ENCODE measurements at regions not wholly inside any gene's neighbourhood (a gene's known extent, or its start where the extent isn't known, plus 50 kb on each side); places are given as distances from the start of the nearest gene placed in this dataset.
"Not testable (repeated sequence)": the region's sequence is repeated elsewhere in the genome, so short reads cannot be mapped to it uniquely, and the experiment has no call there.

- intact Hi-C loops (cut with micrococcal nuclease; ENCODE audit: unreplicated experiment), result no loop called here
Measured at GRCh38 chr1:38185913-38186312, 139.3 kb upstream of the POU3F1 start.

GRCh38 chr1:38183747-38184146 lies 137.2 kb upstream of the POU3F1 start:
- no peak overlapping the region for H3K4me3 Mint-ChIP-seq (ENCODE audit: low read depth, unreplicated experiment)
- CTCF ChIA-PET, result no interaction called here
- TF ChIP-seq CTCF (IDR thresholded peaks at IDR 0.05; ENCODE audit: unreplicated experiment), result no peak
- BruUV-seq (replicated peaks), result no TSS peak
- peaks cover 70% of the 10 kb centered on the region for H3K27me3 Mint-ChIP-seq (ENCODE audit: unreplicated experiment)
- no peaks in the 10 kb centered on the region for H3K9me3 Mint-ChIP-seq (ENCODE audit: low read depth, unreplicated experiment)
- no peaks in the 10 kb centered on the region for H3K36me3 Mint-ChIP-seq (ENCODE audit: insufficient read depth, unreplicated experiment)
- H3K27ac Mint-ChIP-seq (ENCODE audit: unreplicated experiment), result no peak overlapping the region
- no peak for DNase-seq
- intact Hi-C loops (cut with micrococcal nuclease; ENCODE audit: unreplicated experiment), result no loop called here
- no peaks in the 10 kb centered on the region for H3K4me1 Mint-ChIP-seq (ENCODE audit: low read depth, unreplicated experiment)

More at GRCh38 chr1:38185913-38186312, 139.3 kb upstream of the POU3F1 start:
- BruUV-seq (replicated peaks), result no TSS peak
- Mint-ChIP-seq H3K36me3 (ENCODE audit: insufficient read depth, unreplicated experiment) (no peaks in the 10 kb centered on the region), H3K27me3 (ENCODE audit: unreplicated experiment) (peaks cover 77% of the 10 kb centered on the region), H3K4me3 (ENCODE audit: low read depth, unreplicated experiment) (no peak overlapping the region), H3K4me1 (ENCODE audit: low read depth, unreplicated experiment) (no peaks in the 10 kb centered on the region), H3K9me3 (ENCODE audit: low read depth, unreplicated experiment) (no peaks in the 10 kb centered on the region), H3K27ac (ENCODE audit: unreplicated experiment) (no peak overlapping the region)
- CTCF ChIA-PET, result interaction anchor here (0.6 to 0.7 kb wide), 3 partner anchors 29 to 399 kb away, joined by 3 to 4 read pairs (median 3); no protein-coding TSS in a partner anchor
- TF ChIP-seq CTCF (IDR thresholded peaks at IDR 0.05; ENCODE audit: unreplicated experiment), result no peak
- DNase-seq, result no peak

- CTCF ChIA-PET, result no interaction called here
- Mint-ChIP-seq H3K36me3 (ENCODE audit: insufficient read depth, unreplicated experiment) (no peaks in the 10 kb centered on the region), H3K4me1 (ENCODE audit: low read depth, unreplicated experiment) (no peaks in the 10 kb centered on the region), H3K27ac (ENCODE audit: unreplicated experiment) (no peak overlapping the region), H3K27me3 (ENCODE audit: unreplicated experiment) (peaks cover 66% of the 10 kb centered on the region), H3K4me3 (ENCODE audit: low read depth, unreplicated experiment) (no peak overlapping the region), H3K9me3 (ENCODE audit: low read depth, unreplicated experiment) (no peaks in the 10 kb centered on the region)
- DNase-seq, result no peak
- no TSS peak for BruUV-seq (replicated peaks)
- TF ChIP-seq CTCF (IDR thresholded peaks at IDR 0.05; ENCODE audit: unreplicated experiment), result no peak
- intact Hi-C loops (cut with micrococcal nuclease; ENCODE audit: unreplicated experiment), result no loop called here
Measured at GRCh38 chr1:38183096-38183495, 136.5 kb upstream of the POU3F1 start.

- CTCF ChIA-PET, result interaction anchor here (0.8 kb wide), 1 partner anchor 8 kb away, joined by 3 read pairs; no protein-coding TSS in a partner anchor
- intact Hi-C loops (cut with micrococcal nuclease; ENCODE audit: unreplicated experiment), result not testable (repeated sequence)
Measured at GRCh38 chr1:38180388-38180787, 133.8 kb upstream of the POU3F1 start.

DNA sequence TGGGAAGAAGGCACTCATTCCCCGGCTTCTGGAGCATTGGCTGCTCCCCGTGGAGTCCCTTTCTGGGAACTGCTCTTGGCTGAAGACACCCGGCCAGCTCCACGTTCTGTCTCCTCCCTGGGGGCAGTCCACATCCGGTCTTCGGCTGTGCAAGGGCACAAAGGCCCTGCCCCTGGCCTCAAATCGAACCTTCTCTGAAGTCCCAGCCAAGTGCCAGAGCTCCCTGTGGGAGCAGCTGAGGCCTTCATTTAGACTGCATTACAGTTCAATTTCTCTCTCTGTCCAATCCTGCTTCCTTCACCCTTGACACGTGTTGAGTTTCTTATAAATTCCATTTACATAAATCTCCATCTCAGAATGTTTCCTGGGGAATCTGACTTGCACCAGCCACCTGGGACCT lies 132.9 kb upstream of the POU3F1 start:
- no peaks in the 10 kb centered on the region for H3K4me1 Mint-ChIP-seq (ENCODE audit: low read depth, unreplicated experiment)
- H3K36me3 Mint-ChIP-seq (ENCODE audit: insufficient read depth, unreplicated experiment), result no peaks in the 10 kb centered on the region
- DNase-seq, result no peak
- no TSS peak for BruUV-seq (replicated peaks)
- no peak overlapping the region for H3K4me3 Mint-ChIP-seq (ENCODE audit: low read depth, unreplicated experiment)
- peaks cover 47% of the 10 kb centered on the region for H3K27me3 Mint-ChIP-seq (ENCODE audit: unreplicated experiment)
- H3K9me3 Mint-ChIP-seq (ENCODE audit: low read depth, unreplicated experiment), result no peaks in the 10 kb centered on the region
- H3K27ac Mint-ChIP-seq (ENCODE audit: unreplicated experiment), result no peak overlapping the region
- intact Hi-C loops (cut with micrococcal nuclease; ENCODE audit: unreplicated experiment), result no loop called here
- TF ChIP-seq CTCF (IDR thresholded peaks at IDR 0.05; ENCODE audit: unreplicated experiment), result no peak
- CTCF ChIA-PET, result interaction anchor here (0.8 to 1.3 kb wide), 2 partner anchors 9 to 17 kb away, joined by 3 read pairs; no protein-coding TSS in a partner anchor

More at GRCh38 chr1:38180388-38180787, 133.8 kb upstream of the POU3F1 start:
- DNase-seq; H3K36me3 Mint-ChIP-seq (ENCODE audit: insufficient read depth, unreplicated experiment); H3K4me1 Mint-ChIP-seq (ENCODE audit: low read depth, unreplicated experiment); H3K9me3 Mint-ChIP-seq (ENCODE audit: low read depth, unreplicated experiment); H3K27ac Mint-ChIP-seq (ENCODE audit: unreplicated experiment); BruUV-seq (replicated peaks); H3K4me3 Mint-ChIP-seq (ENCODE audit: low read depth, unreplicated experiment): not testable (repeated sequence)
- peaks cover 48% of the 10 kb centered on the region for H3K27me3 Mint-ChIP-seq (ENCODE audit: unreplicated experiment)

Data from Calu3 (cell line).